ENCODE measurements at regions not wholly inside any gene's neighbourhood (a gene's known extent, or its start where the extent isn't known, plus 50 kb on each side); places are given as distances from the start of the nearest gene placed in this dataset.

DNA sequence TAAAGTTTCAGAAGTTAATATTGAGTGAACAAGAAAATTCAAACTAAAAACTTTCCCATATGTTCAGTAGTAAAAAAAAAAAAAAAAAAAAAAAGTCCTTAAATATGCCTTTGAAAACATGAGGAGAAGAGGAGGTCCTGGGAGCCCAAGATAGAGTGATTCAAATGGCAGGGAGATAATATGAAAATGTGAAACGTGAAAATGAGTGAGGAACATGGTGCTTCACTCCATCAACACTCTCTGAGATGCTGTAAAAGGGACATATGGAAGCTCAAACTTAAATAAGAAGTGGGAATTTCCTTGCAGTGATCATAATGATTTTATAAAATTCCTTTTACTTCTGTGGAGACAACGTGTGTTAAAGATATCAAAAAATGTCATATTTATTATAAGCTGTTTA is 423.9 kb downstream of the PABPC4L start:
- ChIA-PET POLR2A (no interaction called here), CTCF (no interaction called here)
- TF ChIP-seq, protein P1, sequence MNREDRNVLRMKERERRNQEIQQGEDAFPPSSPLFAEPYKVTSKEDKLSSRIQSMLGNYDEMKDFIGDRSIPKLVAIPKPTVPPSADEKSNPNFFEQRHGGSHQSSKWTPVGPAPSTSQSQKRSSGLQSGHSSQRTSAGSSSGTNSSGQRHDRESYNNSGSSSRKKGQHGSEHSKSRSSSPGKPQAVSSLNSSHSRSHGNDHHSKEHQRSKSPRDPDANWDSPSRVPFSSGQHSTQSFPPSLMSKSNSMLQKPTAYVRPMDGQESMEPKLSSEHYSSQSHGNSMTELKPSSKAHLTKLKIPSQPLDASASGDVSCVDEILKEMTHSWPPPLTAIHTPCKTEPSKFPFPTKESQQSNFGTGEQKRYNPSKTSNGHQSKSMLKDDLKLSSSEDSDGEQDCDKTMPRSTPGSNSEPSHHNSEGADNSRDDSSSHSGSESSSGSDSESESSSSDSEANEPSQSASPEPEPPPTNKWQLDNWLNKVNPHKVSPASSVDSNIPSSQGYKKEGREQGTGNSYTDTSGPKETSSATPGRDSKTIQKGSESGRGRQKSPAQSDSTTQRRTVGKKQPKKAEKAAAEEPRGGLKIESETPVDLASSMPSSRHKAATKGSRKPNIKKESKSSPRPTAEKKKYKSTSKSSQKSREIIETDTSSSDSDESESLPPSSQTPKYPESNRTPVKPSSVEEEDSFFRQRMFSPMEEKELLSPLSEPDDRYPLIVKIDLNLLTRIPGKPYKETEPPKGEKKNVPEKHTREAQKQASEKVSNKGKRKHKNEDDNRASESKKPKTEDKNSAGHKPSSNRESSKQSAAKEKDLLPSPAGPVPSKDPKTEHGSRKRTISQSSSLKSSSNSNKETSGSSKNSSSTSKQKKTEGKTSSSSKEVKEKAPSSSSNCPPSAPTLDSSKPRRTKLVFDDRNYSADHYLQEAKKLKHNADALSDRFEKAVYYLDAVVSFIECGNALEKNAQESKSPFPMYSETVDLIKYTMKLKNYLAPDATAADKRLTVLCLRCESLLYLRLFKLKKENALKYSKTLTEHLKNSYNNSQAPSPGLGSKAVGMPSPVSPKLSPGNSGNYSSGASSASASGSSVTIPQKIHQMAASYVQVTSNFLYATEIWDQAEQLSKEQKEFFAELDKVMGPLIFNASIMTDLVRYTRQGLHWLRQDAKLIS (CRISPR knock-in tag; IDR thresholded peaks at IDR 0.05; ENCODE audit: borderline replicate concordance): no peak
- TF ChIP-seq ATF1 (CRISPR knock-in tag; IDR thresholded peaks at IDR 0.05) (no peak), JAZF1 (CRISPR knock-in tag; IDR thresholded peaks at IDR 0.05) (no peak), ZNF121 (CRISPR knock-in tag; IDR thresholded peaks at IDR 0.05) (no peak), JUN (CRISPR knock-in tag; IDR thresholded peaks at IDR 0.05) (no peak), ZNF396 (CRISPR knock-in tag; IDR thresholded peaks at IDR 0.05; ENCODE audit: borderline replicate concordance) (no peak), SMAD4 (CRISPR knock-in tag; IDR thresholded peaks at IDR 0.05) (no peak), FOXJ3 (CRISPR knock-in tag; IDR thresholded peaks at IDR 0.05; ENCODE audit: borderline replicate concordance) (no peak), CREM (CRISPR knock-in tag; IDR thresholded peaks at IDR 0.05) (no peak), ESRRA (CRISPR knock-in tag; IDR thresholded peaks at IDR 0.05; ENCODE audit: borderline replicate concordance) (no peak)
- TF ChIP-seq, protein P2, sequence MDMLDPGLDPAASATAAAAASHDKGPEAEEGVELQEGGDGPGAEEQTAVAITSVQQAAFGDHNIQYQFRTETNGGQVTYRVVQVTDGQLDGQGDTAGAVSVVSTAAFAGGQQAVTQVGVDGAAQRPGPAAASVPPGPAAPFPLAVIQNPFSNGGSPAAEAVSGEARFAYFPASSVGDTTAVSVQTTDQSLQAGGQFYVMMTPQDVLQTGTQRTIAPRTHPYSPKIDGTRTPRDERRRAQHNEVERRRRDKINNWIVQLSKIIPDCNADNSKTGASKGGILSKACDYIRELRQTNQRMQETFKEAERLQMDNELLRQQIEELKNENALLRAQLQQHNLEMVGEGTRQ (CRISPR knock-in tag; IDR thresholded peaks at IDR 0.05): no peak
- TF ChIP-seq, protein P3, sequence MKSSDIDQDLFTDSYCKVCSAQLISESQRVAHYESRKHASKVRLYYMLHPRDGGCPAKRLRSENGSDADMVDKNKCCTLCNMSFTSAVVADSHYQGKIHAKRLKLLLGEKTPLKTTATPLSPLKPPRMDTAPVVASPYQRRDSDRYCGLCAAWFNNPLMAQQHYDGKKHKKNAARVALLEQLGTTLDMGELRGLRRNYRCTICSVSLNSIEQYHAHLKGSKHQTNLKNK (CRISPR knock-in tag; IDR thresholded peaks at IDR 0.05): no peak
- Mint-ChIP-seq H3K4me3 (no peak overlapping the region), H3K9me3 (peaks cover 17% of the 10 kb centered on the region), H3K4me1 (peaks cover 18% of the 10 kb centered on the region), H3K36me3 (peaks cover 10% of the 10 kb centered on the region), H3K27ac (no peak overlapping the region), H3K27me3 (ENCODE audit: low read depth) (no peaks in the 10 kb centered on the region)
- DNase-seq (ENCODE audit: low spot score) (no peak), ATAC-seq (no peak)

DNA sequence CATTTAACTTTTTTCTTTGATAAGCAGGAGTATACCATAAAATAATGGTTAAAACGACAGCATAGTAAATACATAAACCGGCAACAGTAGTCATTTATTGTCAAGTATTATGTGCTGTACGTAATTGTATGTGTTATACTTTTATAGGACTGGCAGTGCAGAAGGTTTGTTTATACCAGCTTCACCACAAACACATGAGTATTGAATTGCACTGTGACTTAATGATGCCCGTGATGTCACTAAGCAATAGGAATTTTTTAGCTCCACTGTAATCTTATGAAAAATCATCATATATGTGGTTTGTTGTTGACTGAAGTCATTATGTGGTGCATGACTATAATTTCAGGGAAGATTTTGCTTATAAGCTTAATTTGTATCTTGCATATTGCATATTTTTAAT is 424.6 kb downstream of the PABPC4L start:
- no peak for ATAC-seq
- Mint-ChIP-seq H3K4me3 (no peak overlapping the region), H3K36me3 (peaks cover 17% of the 10 kb centered on the region), H3K27me3 (ENCODE audit: low read depth) (no peaks in the 10 kb centered on the region), H3K4me1 (peaks cover 13% of the 10 kb centered on the region), H3K27ac (no peak overlapping the region), H3K9me3 (peaks cover 24% of the 10 kb centered on the region)
- no peak for TF ChIP-seq HMGA2 (CRISPR knock-in tag; IDR thresholded peaks at IDR 0.05)
- TF ChIP-seq, protein P4, sequence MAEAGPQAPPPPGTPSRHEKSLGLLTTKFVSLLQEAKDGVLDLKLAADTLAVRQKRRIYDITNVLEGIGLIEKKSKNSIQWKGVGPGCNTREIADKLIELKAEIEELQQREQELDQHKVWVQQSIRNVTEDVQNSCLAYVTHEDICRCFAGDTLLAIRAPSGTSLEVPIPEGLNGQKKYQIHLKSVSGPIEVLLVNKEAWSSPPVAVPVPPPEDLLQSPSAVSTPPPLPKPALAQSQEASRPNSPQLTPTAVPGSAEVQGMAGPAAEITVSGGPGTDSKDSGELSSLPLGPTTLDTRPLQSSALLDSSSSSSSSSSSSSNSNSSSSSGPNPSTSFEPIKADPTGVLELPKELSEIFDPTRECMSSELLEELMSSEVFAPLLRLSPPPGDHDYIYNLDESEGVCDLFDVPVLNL (CRISPR knock-in tag; IDR thresholded peaks at IDR 0.05; ENCODE audit: borderline replicate concordance, low read depth): no peak
- no peak for TF ChIP-seq MYBL2 (CRISPR knock-in tag; IDR thresholded peaks at IDR 0.05)
- TF ChIP-seq, protein P5, sequence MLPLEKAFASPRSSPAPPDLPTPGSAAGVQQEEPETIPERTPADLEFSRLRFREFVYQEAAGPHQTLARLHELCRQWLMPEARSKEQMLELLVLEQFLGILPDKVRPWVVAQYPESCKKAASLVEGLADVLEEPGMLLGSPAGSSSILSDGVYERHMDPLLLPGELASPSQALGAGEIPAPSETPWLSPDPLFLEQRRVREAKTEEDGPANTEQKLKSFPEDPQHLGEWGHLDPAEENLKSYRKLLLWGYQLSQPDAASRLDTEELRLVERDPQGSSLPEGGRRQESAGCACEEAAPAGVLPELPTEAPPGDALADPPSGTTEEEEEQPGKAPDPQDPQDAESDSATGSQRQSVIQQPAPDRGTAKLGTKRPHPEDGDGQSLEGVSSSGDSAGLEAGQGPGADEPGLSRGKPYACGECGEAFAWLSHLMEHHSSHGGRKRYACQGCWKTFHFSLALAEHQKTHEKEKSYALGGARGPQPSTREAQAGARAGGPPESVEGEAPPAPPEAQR (CRISPR knock-in tag; IDR thresholded peaks at IDR 0.05): no peak
- no peak for TF ChIP-seq SP1 (CRISPR knock-in tag; conservative IDR thresholded peaks at IDR 0.05)
- TF ChIP-seq ZNF396 (CRISPR knock-in tag; IDR thresholded peaks at IDR 0.05; ENCODE audit: borderline replicate concordance): no peak
- TF ChIP-seq SMAD4 (CRISPR knock-in tag; IDR thresholded peaks at IDR 0.05): no peak
- TF ChIP-seq ZNF671 (CRISPR knock-in tag; IDR thresholded peaks at IDR 0.05): no peak
- TF ChIP-seq SOX15 (CRISPR knock-in tag; IDR thresholded peaks at IDR 0.05): no peak
- no peak for TF ChIP-seq ZNF232 (CRISPR knock-in tag; IDR thresholded peaks at IDR 0.05)
- TF ChIP-seq FOXJ3 (CRISPR knock-in tag; IDR thresholded peaks at IDR 0.05; ENCODE audit: borderline replicate concordance): no peak
- TF ChIP-seq, protein P6, sequence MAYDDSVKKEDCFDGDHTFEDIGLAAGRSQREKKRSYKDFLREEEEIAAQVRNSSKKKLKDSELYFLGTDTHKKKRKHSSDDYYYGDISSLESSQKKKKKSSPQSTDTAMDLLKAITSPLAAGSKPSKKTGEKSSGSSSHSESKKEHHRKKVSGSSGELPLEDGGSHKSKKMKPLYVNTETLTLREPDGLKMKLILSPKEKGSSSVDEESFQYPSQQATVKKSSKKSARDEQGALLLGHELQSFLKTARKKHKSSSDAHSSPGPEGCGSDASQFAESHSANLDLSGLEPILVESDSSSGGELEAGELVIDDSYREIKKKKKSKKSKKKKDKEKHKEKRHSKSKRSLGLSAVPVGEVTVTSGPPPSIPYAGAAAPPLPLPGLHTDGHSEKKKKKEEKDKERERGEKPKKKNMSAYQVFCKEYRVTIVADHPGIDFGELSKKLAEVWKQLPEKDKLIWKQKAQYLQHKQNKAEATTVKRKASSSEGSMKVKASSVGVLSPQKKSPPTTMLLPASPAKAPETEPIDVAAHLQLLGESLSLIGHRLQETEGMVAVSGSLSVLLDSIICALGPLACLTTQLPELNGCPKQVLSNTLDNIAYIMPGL (CRISPR knock-in tag; IDR thresholded peaks at IDR 0.05): no peak
- no peak for TF ChIP-seq ATF1 (CRISPR knock-in tag; IDR thresholded peaks at IDR 0.05)
- no peak for TF ChIP-seq TEAD4 (CRISPR knock-in tag; IDR thresholded peaks at IDR 0.05)
- no peak for TF ChIP-seq ELF4 (CRISPR knock-in tag; IDR thresholded peaks at IDR 0.05; ENCODE audit: low read depth)
- no peak for TF ChIP-seq NFYB (CRISPR knock-in tag; conservative IDR thresholded peaks at IDR 0.05; ENCODE audit: low read depth)
- ChIA-PET CTCF (no interaction called here), POLR2A (no interaction called here)
- DNase-seq (ENCODE audit: low spot score): no peak

All from WTC11 (cell line).